Esophagus squamous epithelium (tissue), 5 donors: ENCODE measurements at regions not wholly inside any gene's neighbourhood (a gene's known extent, or its start where the extent isn't known, plus 50 kb on each side); places are given as distances from the start of the nearest gene placed in this dataset.

Source experiments
- DNase-seq: peaks from one replicate; lab custom pipeline; 2025; lab: John Stamatoyannopoulos, UW
- H3K27ac ChIP-seq, 4 donors: fragments of 200-600 bp; sonication (generic); one replicate each; pipeline ENCODE4 v1.5.1; 2016 to 2019; ENCODE audit warnings: mild to moderate bottlenecking in 1 of 4
- H3K27me3 ChIP-seq, 4 donors: fragments of 200-600 bp; sonication (generic); 1 replicate in 3 of 4; 2 replicates in 1 of 4; pipeline versions ENCODE4 v1.5.1 to v1.6.0; 2017 to 2021; ENCODE audit warnings: antibody characterized with exemption in 1 of 4
- H3K36me3 ChIP-seq, 3 donors: fragments of 200-600 bp; sonication (generic); one replicate each; pipeline ENCODE4 v1.5.1; 2016 to 2019
- H3K4me1 ChIP-seq, 3 donors: fragments of 200-600 bp; sonication (generic); one replicate each; pipeline ENCODE4 v1.5.1; 2017 to 2019
- H3K4me3 ChIP-seq, 4 donors: fragments of 200-600 bp; sonication (generic); 1 replicate in 3 of 4; 2 replicates in 1 of 4; pipeline ENCODE4 v1.5.1; 2016 to 2019; ENCODE audit warnings: mild to moderate bottlenecking in 2 of 4, moderate library complexity in 1 of 4
- H3K9me3 ChIP-seq, 3 donors: fragments of 200-600 bp; sonication (generic); one replicate each; pipeline ENCODE4 v1.5.1; 2016 to 2019
- POLR2A ChIP-seq, 4 donors: fragments of 450-650 bp; IDR thresholded peaks; one replicate each; pipeline ENCODE4 v1.6.1; 2017; ENCODE audit warnings: antibody characterized with exemption in 4 of 4, mild to moderate bottlenecking in 4 of 4, moderate library complexity in 3 of 4
- WGBS, 2 donors: methylation state at CpG; one replicate each; pipeline ENCODE4 v1.1.5; 2018; 5-methylcytosine and 5-hydroxymethylcytosine counted together
- intact Hi-C: fragments of 100-400 bp; cut with DNase I; formaldehyde crosslinking; loops from one replicate; pipeline ENCODE4 v1.15.0; 2022
- TF ChIP-seq, protein P1 (sequence below), 6 experiments: fragments of 450-650 bp in 4 of 6; fragments of 200-600 bp in 2 of 6; sonication (generic) in 2 of 6; IDR thresholded peaks; one replicate each; pipeline ENCODE4 v1.5.1; 2016 to 2019; ENCODE audit warnings: antibody characterized with exemption in 6 of 6, mild to moderate bottlenecking in 4 of 6, moderate library complexity in 4 of 6
- donor health status: DM: yes; HTN: yes; CAD: no.

DNA sequence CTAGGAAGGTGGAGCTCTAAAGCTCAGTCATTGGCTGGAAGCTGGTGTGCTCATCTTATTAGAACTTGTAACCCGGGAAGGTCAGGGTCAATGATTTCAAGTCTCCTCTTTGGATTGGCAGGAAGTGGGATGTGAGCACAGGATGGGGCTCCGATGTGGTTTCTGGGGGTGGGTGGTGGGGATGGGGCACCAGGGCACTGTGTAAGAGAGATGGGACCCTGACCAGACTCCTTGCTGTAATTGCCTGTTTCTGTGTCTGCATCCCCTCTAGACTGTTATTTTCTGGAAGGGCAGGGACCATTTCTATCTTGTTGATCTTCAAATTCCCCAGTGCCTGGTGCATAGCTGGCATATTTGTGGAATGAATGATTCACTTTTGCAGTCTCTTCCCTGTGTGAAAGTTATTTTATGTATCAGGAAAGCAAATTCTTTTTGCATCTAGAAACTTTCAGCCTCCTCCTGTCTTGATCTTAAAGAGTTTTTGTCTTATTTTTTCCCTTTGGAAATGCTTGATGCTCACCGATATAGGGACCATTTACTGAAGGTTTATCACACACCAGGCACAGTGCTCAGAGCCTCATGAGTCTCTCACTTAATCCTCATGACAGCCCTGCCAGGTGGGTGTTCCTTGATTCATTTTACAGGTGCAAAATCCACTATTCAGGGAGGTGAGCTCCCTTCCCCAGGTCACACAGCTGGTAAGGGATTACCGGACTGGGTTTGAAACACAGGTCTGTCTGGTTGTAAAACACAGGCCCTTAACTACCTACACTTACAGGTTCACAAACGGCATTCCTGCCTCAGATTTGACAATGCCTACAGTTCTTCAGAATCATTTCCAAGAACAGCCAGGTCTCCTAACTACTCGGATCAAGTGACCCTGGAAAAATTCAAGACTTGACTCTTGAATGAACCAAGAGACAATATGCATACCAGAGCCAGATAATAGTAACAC, 86.9 kb upstream of the IGF1 start:
- TF ChIP-seq, protein P1, sequence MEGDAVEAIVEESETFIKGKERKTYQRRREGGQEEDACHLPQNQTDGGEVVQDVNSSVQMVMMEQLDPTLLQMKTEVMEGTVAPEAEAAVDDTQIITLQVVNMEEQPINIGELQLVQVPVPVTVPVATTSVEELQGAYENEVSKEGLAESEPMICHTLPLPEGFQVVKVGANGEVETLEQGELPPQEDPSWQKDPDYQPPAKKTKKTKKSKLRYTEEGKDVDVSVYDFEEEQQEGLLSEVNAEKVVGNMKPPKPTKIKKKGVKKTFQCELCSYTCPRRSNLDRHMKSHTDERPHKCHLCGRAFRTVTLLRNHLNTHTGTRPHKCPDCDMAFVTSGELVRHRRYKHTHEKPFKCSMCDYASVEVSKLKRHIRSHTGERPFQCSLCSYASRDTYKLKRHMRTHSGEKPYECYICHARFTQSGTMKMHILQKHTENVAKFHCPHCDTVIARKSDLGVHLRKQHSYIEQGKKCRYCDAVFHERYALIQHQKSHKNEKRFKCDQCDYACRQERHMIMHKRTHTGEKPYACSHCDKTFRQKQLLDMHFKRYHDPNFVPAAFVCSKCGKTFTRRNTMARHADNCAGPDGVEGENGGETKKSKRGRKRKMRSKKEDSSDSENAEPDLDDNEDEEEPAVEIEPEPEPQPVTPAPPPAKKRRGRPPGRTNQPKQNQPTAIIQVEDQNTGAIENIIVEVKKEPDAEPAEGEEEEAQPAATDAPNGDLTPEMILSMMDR (IDR thresholded peaks at IDR 0.05), result no peak
- TF ChIP-seq POLR2A (IDR thresholded peaks at IDR 0.05), result no peak
- DNase-seq, result no peak
- Histone ChIP-seq H3K4me3 (no peak overlapping the region), H3K27me3 (no peaks in the 10 kb centered on the region), H3K27ac (peak overlapping the region in 1 of 4 donors; percentile 54), H3K4me1 (peaks cover 0 to 6% (median 0%) of the 10 kb centered on the region in 3 donors), H3K36me3 (no peaks in the 10 kb centered on the region), H3K9me3 (no peaks in the 10 kb centered on the region)
- intact Hi-C loops, result no loop called here
- 60 to 74% methylated on average over 5 of the region's 6 CpGs for WGBS, 2 donors

DNA sequence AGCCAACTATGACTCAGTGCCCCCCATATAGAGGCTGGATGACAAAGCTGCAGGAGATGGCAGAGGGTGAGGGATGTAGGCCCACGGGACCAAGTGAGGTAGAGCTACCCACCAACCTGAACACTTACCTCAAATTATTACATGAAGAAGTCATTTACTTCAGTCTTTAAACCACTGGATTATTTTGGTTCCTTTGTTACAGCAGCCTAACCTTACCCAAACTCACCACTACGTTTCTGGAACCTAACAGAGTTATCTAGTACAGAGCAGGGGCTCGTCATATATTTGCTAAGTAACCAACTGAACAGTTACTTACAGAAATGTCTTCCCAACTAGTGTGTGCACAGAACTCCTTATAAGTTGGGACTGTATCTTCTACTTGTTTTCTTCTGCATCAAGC, 85.2 kb upstream of the IGF1 start:
- Histone ChIP-seq H3K36me3 (no peaks in the 10 kb centered on the region), H3K27me3 (no peaks in the 10 kb centered on the region), H3K9me3 (no peaks in the 10 kb centered on the region), H3K4me1 (peaks cover 0 to 6% (median 0%) of the 10 kb centered on the region in 3 donors), H3K4me3 (no peak overlapping the region), H3K27ac (no peak overlapping the region)
- no peak for TF ChIP-seq POLR2A (IDR thresholded peaks at IDR 0.05)
- TF ChIP-seq, protein P1 (IDR thresholded peaks at IDR 0.05), result no peak
- no peak for DNase-seq
- WGBS, 2 donors, result 77 to 88% methylated on average over 3 of the region's 3 CpGs
- intact Hi-C loops, result no loop called here

DNA sequence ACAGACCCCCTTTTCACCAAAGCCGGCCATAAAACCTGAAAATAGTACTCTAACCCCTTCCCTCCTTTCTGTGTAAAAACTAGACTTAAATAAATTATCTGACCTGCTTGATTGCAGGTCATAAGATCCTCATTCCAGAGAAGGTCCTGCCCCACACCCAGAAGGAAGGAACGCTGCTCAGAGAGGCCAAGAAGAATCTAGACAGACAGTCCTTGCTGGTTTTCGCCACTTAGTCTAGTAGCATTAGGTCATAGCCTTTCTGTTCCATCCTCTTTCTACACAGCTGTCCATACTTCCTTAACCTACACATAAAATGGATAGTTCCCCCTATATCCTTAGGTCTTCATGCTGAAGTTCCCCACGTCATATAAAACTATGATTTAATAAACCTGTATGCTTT, 83.7 kb upstream of the IGF1 start:
- Histone ChIP-seq H3K9me3 (no peaks in the 10 kb centered on the region), H3K4me1 (peaks cover 0 to 6% (median 0%) of the 10 kb centered on the region in 3 donors), H3K27ac (peak overlapping the region in 2 of 4 donors; percentile 42 to 58), H3K36me3 (no peaks in the 10 kb centered on the region), H3K27me3 (no peaks in the 10 kb centered on the region), H3K4me3 (no peak overlapping the region)
- no peak for TF ChIP-seq POLR2A (IDR thresholded peaks at IDR 0.05)
- TF ChIP-seq, protein P1 (IDR thresholded peaks at IDR 0.05), result no peak
- no peak for DNase-seq
- 63 to 68% methylated on average over 4 of the region's 4 CpGs for WGBS, 2 donors
- intact Hi-C loops, result no loop called here

DNA sequence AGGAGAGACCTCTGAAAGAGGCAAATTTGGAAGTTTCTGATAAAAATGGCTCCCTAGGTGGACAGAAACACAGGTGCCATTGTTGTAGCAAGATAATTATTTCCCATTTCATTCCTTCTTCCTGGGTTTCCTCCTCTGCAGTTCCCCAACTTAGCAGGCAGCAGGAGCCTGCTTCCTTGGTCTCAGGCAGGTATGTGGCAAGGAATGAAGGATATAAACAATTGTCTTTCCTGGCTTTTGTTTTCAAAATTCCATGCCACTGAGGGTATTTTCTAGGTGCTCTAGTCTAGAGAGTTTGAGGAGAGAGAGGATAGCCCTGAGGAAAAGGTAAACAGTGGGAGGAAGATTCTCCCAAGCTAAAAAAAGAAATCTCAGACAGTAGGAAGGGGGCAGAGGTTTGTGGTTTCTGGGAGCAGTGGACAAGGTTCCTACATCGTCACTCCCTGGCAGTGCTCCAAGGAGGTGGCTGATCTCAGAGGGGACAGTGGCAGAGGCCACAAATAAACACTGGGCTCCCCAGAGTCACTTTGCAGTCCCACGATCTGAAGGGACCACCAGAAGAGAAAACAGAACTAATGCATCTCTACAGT, 82.6 kb upstream of the IGF1 start:
- H3K36me3 ChIP-seq, result no peaks in the 10 kb centered on the region
- WGBS, 2 donors, result 52 to 53% methylated on average over 2 of the region's 2 CpGs
- H3K9me3 ChIP-seq, result no peaks in the 10 kb centered on the region
- no peaks in the 10 kb centered on the region for H3K27me3 ChIP-seq
- intact Hi-C loops, result no loop called here
- DNase-seq, result no peak
- peaks cover 0 to 6% (median 0%) of the 10 kb centered on the region in 3 donors for H3K4me1 ChIP-seq
- H3K27ac ChIP-seq, result peak overlapping the region in 3 of 4 donors; percentile 31 to 58 (median 42)
- TF ChIP-seq, protein P1 (IDR thresholded peaks at IDR 0.05), result no peak
- TF ChIP-seq POLR2A (IDR thresholded peaks at IDR 0.05), result no peak
- H3K4me3 ChIP-seq, result no peak overlapping the region

DNA sequence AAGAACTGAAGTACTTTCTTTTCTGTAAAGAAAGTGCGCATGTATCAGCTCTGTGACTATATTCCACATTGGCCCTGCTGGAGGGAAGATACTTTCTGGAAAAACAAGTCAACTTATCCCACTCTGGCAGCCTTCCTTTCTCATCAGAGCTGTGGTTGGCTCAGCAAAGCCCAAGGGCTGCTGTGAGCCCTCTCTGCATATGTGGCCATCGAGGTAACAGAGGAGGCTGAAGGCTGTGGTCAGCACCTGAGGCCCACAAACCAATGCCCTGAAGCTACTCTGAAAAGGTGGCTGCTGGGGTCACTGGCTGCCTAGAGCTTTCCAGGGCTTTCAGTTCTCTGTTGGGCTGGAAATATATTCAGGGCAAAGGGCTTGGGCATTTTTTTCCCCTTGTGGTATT, 70.8 kb upstream of the IGF1 start:
- intact Hi-C loops, result no loop called here
- no peak for TF ChIP-seq POLR2A (IDR thresholded peaks at IDR 0.05)
- TF ChIP-seq, protein P1 (IDR thresholded peaks at IDR 0.05), result no peak
- DNase-seq, result no peak
- Histone ChIP-seq H3K36me3 (no peaks in the 10 kb centered on the region), H3K9me3 (no peaks in the 10 kb centered on the region), H3K4me1 (no peaks in the 10 kb centered on the region), H3K27me3 (no peaks in the 10 kb centered on the region), H3K4me3 (no peak overlapping the region), H3K27ac (no peak overlapping the region)
- 90 to 100% methylated on average over 1 of the region's 2 CpGs for WGBS, 2 donors
